Islet precursor cell (in vitro differentiated cells): ENCODE measurements at regions not wholly inside any gene's neighbourhood (a gene's known extent, or its start where the extent isn't known, plus 50 kb on each side); places are given as distances from the start of the nearest gene placed in this dataset.

ENCODE experiments used
- DNase-seq: peaks from one replicate; pipeline ENCODE4 v3.0.0-alpha.2; 2018

GRCh38 chr6:90401933-90402830 lies 105.5 kb upstream of the BACH2 start:
- DNase-seq = peak; percentile 64

GRCh38 chr6:90399970-90400369 lies 103.3 kb upstream of the BACH2 start:
- DNase-seq = no peak

GRCh38 chr6:90397929-90398674 lies 101.5 kb upstream of the BACH2 start:
- peak; percentile 81 for DNase-seq

GRCh38 chr6:90397047-90397446 lies 100.4 kb upstream of the BACH2 start:
- DNase-seq = peak; percentile 74

- peak; percentile 83 for DNase-seq
Measured at GRCh38 chr6:90393232-90393884, 96.7 kb upstream of the BACH2 start.

GRCh38 chr6:90390379-90390778 lies 93.7 kb upstream of the BACH2 start:
- DNase-seq = no peak

GRCh38 chr6:90388395-90388794 lies 91.8 kb upstream of the BACH2 start:
- no peak for DNase-seq

GRCh38 chr6:90387826-90388225 lies 91.2 kb upstream of the BACH2 start:
- no peak for DNase-seq

- DNase-seq = no peak
Measured at GRCh38 chr6:90387383-90387775, 90.7 kb upstream of the BACH2 start.

GRCh38 chr6:90386399-90387382 lies 90.0 kb upstream of the BACH2 start:
- DNase-seq = no peak

- no peak for DNase-seq
Measured at GRCh38 chr6:90385759-90386313, 89.2 kb upstream of the BACH2 start.

- no peak for DNase-seq
Measured at GRCh38 chr6:90384720-90385119, 88.1 kb upstream of the BACH2 start.

- no peak for DNase-seq
Measured at GRCh38 chr6:90383196-90383822, 86.7 kb upstream of the BACH2 start.

- DNase-seq = no peak
Measured at GRCh38 chr6:90382760-90383159, 86.1 kb upstream of the BACH2 start.

- DNase-seq = peak; percentile 64
Measured at GRCh38 chr6:90375681-90376439, 79.2 kb upstream of the BACH2 start.

- no peak for DNase-seq
Measured at GRCh38 chr6:90374201-90374600, 77.6 kb upstream of the BACH2 start.

GRCh38 chr6:90372885-90373284 lies 76.2 kb upstream of the BACH2 start:
- DNase-seq = no peak

- DNase-seq = no peak
Measured at GRCh38 chr6:90372450-90372849, 75.8 kb upstream of the BACH2 start.

- no peak for DNase-seq
Measured at GRCh38 chr6:90370493-90370959, 73.9 kb upstream of the BACH2 start.

GRCh38 chr6:90369651-90370050 lies 73.0 kb upstream of the BACH2 start:
- peak; percentile 69 for DNase-seq
